GM18517 (cell line): ENCODE measurements at regions not wholly inside any gene's neighbourhood (a gene's known extent, or its start where the extent isn't known, plus 50 kb on each side); places are given as distances from the start of the nearest gene placed in this dataset.
"Not testable (repeated sequence)": the region's sequence is repeated elsewhere in the genome, so short reads cannot be mapped to it uniquely, and the experiment has no call there.

Experiments used
- ATAC-seq: cut with Tn5 transposase; IDR thresholded peaks from one replicate; pipeline ENCODE4 v1.9.1; 2021; ENCODE audit warnings: mild to moderate bottlenecking, moderate library complexity; ENCODE audit not compliant: unreplicated experiment

DNA sequence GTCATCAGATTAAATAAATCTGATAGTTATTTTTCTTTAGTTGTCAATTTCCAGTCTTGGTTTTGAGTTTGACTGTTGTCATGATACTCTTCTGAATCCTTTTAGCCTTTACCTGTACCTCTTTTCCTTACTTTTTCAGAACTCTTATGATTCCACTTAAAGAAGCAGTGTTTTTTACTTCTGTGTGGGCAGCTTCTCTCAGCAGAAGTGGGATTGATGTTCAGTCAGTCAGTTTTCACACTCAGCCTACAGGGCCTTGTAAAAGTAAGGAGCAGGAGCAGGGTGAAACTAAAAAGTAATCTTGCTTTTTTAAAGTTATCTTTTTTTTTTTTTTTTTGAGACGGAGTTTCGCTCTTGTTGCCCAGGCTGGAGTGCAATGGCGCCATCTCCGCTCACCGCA lies 75.1 kb downstream of the HAUS1 start:
- no peak for ATAC-seq

DNA sequence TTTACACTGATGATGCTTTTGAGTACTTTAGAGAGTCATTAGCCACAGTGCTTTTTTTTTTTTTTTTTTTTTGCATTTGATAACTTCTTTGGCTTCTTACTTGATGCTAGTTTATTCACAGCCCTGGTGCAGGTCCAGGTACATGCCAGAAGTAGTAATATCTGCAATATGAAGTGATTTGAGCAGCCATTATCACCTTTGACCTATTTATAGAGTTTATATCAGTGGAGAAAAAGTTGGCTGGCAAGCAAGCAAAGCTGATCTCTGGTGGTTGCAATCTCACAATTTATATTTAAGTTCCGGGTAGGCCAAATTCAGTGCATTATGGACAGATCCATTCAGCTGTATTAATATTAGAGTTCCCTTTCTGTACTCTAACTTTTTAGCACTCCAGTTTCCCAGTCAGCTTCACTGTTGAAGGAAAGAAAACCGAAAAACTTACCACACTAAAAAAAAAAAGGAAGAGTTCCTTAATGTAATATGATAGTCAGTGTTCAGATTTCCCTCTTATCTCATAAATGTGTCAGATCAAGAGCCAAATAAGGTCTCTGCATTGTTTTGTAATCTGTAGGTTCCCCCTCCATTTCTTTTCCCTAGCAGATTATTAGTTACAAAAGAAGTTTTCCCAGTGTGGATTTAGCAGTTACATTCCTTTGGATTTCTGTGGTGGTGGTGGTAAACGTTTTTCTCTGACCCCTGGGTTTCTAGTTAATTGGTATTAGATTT lies 78.6 kb downstream of the HAUS1 start:
- ATAC-seq: no peak

DNA sequence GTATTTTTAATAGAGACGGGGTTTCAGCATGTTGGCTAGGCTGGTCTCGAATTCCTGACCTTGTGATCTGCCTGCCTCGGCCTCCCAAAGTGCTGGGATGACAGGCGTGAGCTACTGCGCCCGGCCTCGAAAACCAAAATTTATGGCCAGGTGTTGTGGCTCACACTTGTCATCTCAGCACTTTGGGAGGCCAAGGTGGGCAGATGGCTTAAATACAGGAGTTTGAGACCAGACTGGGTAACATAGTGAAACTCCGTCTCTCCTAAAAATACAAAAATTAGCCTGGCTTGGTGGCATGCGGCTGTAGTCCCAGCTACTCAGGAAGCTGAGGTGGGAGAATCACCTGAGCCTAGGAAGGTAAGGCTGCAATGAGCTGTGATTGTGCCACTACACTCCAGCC lies 80.1 kb downstream of the HAUS1 start:
- not testable (repeated sequence) for ATAC-seq

DNA sequence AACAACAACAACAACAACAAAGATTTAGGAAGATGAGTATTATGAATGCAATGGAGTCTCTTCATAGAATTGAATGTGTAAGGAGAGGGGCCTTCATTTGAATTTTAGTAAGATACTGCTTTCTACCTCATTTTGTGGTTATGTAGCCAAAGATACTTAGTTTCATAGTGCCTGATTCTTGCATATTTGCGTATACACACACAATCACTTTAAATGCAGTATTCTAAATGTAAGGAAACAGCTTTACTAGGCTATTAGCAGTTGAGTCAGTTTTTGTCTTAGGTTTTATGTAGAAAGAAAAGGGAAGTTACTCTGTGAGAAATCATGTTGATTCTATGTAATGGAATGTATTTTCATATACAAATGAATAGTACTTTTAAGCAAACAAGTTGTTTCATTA lies 80.5 kb downstream of the HAUS1 start:
- no peak for ATAC-seq

DNA sequence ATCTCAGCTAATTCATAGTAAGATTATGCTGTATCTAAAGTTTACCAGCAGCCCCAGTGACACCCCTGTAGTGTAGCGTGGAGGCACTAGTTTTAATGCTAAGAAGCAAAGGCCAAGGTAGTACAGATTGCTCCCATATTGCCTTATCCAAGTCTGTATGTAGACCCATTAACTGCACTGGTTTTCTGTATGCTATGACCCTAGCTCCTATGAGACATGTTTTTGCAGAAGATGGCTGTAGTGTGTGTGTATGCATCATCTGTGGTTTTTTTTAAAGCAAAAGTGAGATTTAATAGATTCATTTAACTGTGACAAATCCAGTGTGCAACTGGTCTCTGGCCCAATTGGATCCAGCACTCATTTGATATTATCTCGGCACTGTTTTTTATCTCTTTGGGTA lies 86.5 kb downstream of the HAUS1 start:
- no peak for ATAC-seq

DNA sequence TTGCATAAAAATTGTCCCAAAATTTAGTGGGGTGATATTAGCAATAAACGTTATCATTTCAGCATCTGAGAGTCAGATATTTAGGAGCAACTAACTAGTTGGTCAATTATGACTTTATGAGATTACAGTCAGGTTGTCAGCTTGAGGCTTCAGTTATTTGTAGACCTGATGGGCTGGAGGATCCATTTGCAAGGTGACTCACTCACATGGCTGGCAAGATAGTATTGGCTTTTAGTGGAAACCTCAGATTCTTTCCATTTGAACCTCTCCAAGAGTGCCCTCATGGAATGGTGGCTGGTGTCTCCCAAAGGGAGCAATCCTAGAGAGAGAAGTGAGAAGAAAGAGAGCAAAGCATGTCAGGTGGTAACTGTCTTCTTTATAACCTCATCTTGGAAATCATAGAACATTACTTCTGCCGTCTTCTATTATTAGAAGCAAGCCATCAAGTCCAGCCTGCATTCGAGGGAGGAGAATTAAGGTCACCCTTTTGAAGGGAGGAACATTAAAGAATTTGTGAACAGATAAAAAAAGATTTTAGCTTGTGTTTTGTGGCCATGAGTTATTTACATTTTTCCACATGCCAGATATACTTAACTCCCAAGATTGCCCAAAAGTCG lies 92.5 kb downstream of the HAUS1 start:
- no peak for ATAC-seq

DNA sequence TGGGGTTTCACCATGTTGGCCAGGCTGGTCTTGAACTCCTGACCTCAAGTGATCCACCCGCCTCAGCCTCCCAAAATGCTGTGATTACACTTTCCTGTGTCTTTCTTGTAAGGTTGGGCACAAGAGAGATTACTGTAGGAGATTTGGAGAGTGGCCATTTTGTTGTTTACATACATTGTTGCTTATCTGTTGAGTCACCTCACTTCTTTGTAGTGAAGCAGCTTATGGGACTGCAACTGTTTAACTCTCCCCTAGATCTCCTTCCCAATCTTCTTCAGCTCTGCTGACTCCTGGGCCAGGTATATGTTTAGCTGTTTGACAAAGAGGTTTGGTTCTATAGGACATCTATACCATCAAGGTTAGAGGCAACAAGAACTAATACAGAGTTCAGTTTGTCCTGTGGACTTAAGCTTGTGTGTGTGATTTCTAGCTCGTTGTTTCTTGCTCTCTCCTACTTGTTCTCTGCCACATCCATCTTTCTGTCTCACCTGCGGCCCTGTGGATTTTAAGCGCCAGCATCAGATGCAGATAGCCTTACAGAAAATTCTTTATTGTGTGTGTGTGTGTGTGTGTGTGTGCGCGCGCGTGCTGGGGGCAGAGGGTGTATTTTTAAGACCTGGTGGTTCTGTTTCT lies 95.4 kb downstream of the HAUS1 start:
- ATAC-seq: no peak

DNA sequence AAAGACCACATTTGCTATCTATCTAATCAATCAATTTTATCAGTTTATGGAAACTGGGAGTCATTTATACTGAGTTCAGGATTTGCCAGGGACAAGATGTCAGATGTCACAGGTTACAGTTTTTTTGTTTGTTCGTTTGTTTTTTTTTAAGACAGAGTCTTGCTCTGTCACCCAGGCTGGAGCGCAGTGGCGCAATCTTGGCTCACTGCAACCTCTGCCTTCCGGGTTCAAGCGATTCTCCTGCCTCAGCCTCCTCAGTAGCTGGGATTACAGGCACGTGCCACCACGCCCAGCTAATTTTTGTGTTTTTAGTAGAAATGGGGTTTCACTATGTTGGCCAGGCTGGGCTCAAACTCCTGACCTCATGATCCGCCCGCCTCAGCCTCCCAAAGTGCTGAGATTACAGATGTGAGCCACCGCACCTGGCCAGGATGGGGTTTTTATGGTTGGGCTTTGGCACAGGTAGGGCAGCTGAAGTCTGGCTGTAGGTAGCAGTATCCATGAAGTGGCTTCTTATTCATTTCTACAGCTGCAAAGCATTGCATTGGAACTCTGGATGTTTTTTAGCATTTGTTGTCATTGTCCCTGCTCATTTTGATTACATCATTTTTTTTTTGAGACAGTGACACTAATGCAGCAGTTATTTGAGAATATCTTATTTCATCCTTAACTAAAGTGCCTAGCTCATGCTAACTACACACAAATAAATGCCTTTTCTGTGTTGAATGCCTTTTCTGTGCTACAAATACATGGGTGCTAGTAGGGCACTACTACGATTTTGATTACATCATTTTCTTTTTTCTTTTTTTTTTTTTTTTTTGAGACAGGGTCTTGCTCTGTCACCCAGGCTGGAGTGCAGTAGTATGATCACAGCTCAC lies 96.2 kb downstream of the HAUS1 start:
- not testable (repeated sequence) for ATAC-seq

DNA sequence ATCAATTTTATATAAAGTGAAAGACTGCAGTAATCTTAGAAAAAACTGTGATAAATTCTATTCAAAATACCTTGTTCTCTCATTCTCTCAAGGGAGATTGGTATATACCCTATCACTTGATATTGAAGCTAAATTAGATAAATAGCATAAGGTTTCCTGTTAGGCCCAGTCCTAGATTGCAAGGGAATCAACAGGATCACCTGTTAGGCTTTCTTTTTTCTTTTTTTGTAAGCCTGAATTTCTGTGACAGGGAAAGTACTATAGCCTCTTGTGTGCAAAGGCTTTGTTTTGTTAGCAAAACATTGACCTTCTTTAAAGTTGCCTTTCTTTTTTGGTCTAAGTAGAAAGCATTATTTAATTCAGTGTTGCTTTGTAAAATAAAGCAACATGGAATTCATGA lies 100.0 kb downstream of the HAUS1 start:
- no peak for ATAC-seq

DNA sequence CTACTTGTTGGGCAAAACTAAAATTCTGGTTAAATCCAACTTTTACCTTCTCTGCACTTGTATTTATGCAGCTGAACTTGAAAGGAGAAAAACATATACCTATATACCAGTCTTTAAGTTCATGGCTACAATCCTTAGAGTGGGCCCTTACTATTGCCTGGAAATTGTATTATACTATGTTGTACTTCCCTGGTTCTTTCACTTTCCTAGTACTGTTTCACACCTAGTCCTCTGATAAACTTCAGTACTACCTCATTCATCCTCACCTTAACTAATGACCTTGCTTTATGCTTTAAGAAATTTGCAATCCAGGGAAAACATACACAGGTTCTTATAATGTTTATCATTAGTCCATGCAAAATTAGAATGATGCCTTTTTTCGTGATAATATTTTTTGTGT lies 103.8 kb downstream of the HAUS1 start:
- no peak for ATAC-seq

DNA sequence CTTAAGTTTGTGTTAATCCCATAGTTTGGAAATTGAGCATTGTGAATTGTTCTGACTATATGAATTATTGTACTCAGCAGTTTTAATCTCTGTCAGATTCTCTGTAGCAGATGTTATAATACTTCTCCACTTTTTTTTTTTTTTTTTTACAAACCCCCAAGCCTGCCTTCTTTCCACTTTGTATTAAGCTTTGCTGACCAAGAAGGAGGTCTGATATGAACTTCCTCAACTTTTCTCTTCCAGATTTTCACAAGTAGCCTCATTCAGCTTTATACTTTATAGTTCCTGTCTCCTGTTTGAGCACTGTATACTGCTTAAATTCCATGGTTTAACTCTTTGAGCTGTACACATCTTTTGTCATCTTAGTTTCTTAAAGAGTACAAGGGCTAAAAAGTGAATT lies 105.0 kb downstream of the HAUS1 start:
- ATAC-seq: no peak

DNA sequence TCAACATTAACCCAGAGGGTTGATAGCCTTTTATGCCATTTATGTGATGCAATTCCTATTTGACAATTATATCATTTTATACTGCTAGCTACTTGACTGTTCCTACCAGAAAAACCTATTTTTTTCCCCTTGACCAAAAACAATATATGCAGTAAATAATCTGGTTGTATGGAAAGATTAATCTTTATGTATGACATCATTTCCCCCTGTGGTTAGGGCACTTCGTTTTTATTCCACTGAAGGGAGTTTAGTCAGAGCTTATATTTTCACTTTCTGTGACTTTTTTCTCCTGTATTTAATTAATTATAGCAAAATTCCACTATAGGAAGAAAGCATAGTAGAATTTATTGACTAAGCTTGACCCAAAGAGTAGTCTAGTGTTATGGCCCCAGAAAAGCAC lies 107.6 kb downstream of the HAUS1 start:
- no peak for ATAC-seq

DNA sequence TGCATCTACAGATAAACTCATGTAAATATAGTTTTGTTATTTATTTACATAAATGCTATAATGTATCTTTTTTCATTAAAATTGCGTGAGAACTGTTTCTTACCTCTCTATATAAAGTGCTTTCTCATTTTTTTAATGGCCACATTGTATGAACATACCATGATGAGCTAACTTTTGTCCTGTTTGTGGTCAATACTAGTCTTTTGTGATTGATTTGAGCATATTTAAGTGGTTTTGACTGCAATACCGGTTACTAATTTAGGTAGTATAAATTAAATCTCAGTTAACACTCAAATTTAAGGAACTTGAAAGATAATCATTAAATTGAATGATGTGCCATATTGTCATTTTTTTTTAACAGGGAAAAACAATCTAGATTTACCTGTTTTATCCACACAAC lies 108.2 kb downstream of the HAUS1 start:
- no peak for ATAC-seq

DNA sequence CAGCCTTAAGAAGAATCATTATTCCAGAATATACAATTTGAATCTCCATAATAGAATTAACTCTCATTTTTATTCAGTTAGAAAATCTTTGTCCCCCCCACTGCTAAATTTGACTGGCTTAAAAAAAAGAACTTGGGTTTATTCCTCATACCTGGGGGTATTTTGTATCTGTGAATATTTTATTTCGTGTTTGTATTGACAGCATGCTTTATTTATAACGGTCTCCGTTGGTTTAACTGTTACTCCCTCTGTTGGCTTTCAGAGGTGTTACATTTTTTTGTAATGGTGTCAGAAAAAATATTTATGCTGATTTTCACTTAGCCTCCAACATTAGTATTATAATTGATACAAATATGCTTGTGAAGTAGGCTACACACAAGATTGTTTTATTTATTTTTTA lies 109.1 kb downstream of the HAUS1 start:
- no peak for ATAC-seq

DNA sequence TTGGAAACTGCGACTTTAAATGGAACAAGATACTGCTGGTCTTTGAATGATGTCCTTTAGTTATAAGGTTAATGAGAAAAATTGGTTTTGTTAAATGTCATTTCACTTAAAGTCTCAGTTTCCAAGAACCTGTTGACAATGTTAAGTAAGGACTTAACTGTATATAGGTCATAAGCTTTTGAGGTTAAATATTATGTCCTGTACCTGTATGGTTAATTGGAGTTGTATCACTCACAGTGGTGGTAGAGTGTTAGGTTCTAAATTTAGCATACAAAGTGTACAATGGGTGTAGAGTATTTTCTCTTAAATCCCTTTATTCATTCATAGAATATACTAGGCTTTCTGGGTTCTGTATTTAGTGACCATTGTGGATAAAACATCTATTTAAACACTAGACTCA lies 110.2 kb downstream of the HAUS1 start:
- ATAC-seq: no peak

DNA sequence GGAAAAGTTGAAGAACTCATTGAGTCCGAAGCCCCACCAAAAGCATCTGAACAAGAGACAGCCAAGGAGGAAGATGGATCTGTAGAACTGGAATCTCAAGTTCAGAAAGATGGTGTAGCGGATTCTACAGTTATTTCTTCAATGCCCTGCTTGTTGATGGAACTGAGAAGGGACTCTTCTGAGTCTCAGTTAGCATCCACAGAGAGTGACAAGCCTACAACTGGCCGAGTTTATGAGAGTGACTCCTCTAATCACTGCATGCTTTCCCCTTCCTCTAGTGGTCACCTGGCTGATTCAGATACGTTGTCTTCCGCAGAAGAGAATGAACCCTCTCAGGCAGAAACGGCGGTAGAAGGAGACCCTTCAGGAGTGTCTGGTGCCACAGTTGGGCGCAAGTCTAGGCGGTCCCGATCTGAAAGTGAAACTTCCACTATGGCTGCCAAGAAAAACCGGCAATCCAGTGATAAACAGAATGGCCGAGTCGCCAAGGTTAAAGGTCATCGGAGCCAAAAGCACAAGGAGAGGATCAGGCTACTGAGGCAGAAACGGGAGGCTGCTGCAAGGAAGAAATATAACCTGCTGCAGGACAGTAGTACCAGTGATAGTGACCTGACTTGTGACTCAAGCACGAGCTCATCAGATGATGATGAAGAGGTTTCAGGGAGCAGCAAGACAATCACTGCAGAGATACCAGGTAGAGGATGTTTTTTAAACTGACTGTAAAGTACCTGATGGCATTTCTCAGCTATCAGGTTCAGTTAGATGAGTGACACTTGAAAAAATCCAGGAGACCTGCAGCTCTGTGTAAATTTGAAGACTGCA lies 111.9 kb downstream of the HAUS1 start:
- ATAC-seq: no peak

DNA sequence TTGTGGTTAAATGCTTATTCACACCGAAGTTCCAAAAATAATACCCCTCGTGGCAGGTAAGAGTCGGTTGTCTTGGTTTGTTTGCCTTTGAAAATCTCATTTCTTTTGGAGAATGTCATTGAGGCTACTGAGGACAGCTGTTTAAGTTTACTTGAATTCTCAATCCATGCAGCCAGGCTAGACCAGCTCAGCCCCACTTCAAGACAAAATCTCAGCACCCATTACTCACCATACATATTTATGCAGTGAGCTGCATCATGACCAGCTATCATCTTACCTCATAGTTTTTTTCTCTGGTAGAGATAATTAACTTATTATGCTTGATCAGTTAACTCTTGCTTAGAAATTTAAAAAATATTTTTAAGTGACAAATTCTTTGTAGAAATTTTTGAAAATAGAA lies 115.9 kb downstream of the HAUS1 start:
- ATAC-seq: no peak

DNA sequence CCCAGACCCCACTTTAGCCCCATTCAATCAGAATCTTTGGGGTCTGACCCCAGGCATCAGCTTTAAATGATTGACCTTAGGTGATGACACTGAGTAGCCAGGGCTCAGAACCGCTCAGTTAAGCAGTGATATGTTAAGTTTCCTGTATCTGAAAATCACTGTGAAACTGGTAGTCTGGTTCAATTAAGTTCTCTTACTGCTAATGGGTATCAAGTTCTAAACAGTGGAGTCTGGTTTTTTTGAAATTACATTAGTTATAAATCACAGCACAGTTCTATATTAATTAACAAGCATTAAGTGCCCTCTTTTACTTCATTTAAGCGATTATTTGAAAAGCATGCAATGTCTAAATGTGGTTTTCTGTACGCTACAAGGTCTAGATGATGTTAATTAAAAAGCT lies 117.9 kb downstream of the HAUS1 start:
- ATAC-seq: no peak

DNA sequence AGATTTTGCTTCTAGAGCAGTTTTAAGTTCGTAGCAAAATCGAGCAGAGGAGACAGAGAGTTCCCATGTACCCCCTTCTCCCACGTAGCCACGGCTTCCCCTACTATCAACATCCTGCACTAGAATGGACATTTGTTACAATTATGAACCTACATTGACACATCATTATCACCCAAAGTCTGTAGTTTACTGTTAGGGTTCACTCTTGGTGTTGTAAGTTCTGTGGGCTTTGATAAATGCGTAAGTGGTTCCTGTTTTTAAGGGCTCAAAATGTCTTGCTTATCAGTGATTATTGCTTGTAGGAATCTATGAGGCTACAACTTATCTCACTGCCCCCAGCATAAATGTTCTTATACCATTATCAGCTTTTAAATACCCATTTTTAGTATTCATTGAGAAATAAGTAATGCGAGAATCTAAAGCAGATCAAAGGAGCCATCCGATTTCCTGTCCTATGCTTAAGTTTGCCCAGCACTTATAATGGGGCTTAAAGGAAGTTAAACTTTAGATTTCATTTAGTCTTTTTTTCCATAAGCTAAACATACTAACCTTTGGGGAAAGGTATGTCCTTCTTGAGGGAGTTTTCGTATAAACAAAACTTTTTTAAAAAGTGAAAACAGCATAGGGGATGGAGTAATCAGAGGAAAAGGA lies 118.7 kb downstream of the HAUS1 start:
- ATAC-seq: no peak

DNA sequence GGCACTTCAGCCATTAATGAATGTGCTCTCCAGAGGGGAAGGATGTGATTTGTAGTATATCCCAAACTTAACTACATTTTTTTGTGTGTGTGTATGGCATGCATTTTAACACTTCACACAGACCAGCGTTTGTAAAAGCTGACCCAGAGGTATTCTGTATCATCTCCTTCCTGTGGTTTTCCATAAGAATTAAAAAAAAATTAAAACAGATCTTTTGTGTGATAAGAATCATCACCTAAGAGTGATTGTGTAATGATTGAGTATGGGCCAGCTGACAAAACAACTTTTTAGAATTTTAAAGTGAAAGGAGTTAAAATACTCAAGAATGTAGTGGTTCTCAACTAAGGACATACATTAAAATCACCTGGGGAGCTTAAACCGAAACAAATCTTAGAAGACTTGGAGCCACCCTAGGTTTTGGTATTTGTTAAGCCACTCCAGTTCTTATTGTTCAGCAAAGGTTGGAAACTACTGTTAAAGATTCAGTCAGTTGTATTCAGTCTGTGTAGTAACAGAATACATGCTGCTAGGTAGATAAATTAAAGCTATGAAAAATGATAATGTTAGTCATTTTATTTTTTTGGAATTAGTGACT lies 120.1 kb downstream of the HAUS1 start:
- no peak for ATAC-seq
